Liver (tissue), 3 donors: ENCODE measurements at regions not wholly inside any gene's neighbourhood (a gene's known extent, or its start where the extent isn't known, plus 50 kb on each side); places are given as distances from the start of the nearest gene placed in this dataset.

Experiments used
- CTCF ChIP-seq: fragments of 150-350 bp; IDR thresholded peaks from 2 replicates; pipeline ENCODE4 v1.5.1; 2017; ENCODE audit warnings: improper control_type of control experiment, low read depth, low read length; ENCODE audit not compliant: missing input control
- EGR1 ChIP-seq, 2 donors: IDR thresholded peaks; 2 replicates each; pipeline ENCODE4 v1.6.1; 2016 to 2018; ENCODE audit warnings: antibody characterized with exemption in 2 of 2, low read depth in 2 of 2
- FOXA1 ChIP-seq: IDR thresholded peaks from 2 replicates; pipeline ENCODE4 v1.6.1; 2016; ENCODE audit warnings: antibody characterized with exemption
- HNF4A ChIP-seq, 2 donors: conservative IDR thresholded peaks; 2 replicates each; pipeline ENCODE4 v1.6.1; 2016; ENCODE audit warnings: antibody characterized with exemption in 2 of 2, mild to moderate bottlenecking in 2 of 2
- JUND ChIP-seq, 2 donors: IDR thresholded peaks; 2 replicates each; pipeline ENCODE4 v1.6.1; 2016; ENCODE audit warnings: antibody characterized with exemption in 2 of 2
- MAX ChIP-seq: IDR thresholded peaks from 2 replicates; pipeline ENCODE4 v1.6.1; 2016; ENCODE audit warnings: antibody characterized with exemption
- RAD21 ChIP-seq, 2 donors: IDR thresholded peaks; 2 replicates each; pipeline ENCODE4 v1.6.1; 2016; ENCODE audit warnings: antibody characterized with exemption in 2 of 2, mild to moderate bottlenecking in 2 of 2
- REST ChIP-seq: IDR thresholded peaks from 2 replicates; pipeline ENCODE4 v1.6.1; 2016; ENCODE audit warnings: antibody characterized with exemption, mild to moderate bottlenecking
- RXRA ChIP-seq, 2 donors: IDR thresholded peaks; 2 replicates each; pipeline ENCODE4 v1.6.1; 2017 to 2018; ENCODE audit warnings: antibody characterized with exemption in 2 of 2, mild to moderate bottlenecking in 1 of 2
- TAF1 ChIP-seq: conservative IDR thresholded peaks from 2 replicates; pipeline ENCODE4 v1.6.1; 2016; ENCODE audit warnings: antibody characterized with exemption, mild to moderate bottlenecking
- YY1 ChIP-seq: IDR thresholded peaks from 2 replicates; pipeline ENCODE4 v1.6.1; 2016; ENCODE audit warnings: antibody characterized with exemption, mild to moderate bottlenecking
- donor health status: healthy.
- donor health status: healthy.

GRCh38 chrX:69234624-69235023, 69.4 kb upstream of the PJA1 start:
- TF ChIP-seq CTCF (no peak), RAD21 (IDR thresholded peaks at IDR 0.05) (no peak), EGR1 (IDR thresholded peaks at IDR 0.05; ENCODE audit: low read depth in 2 of 2) (no peak), RXRA (IDR thresholded peaks at IDR 0.05) (no peak), FOXA1 (no peak), YY1 (no peak), MAX (no peak), HNF4A (conservative IDR thresholded peaks at IDR 0.05) (no peak), REST (no peak), TAF1 (no peak), JUND (IDR thresholded peaks at IDR 0.05) (no peak)
